AG10803 (cell line): ENCODE measurements at regions not wholly inside any gene's neighbourhood (a gene's known extent, or its start where the extent isn't known, plus 50 kb on each side); places are given as distances from the start of the nearest gene placed in this dataset.

ENCODE experiments used
- DNase-seq: peaks from one replicate; pipeline ENCODE4 v3.0.0; 2010; ENCODE audit warnings: low read depth
- H3K4me3 ChIP-seq: 2 replicates; pipeline ENCODE4 v1.5.1; 2011; ENCODE audit warnings: mild to moderate bottlenecking, low read length, control low read depth
- TF ChIP-seq, protein P1 (sequence below): conservative IDR thresholded peaks from 2 replicates; pipeline ENCODE4 v1.5.1; 2011; ENCODE audit warnings: mild to moderate bottlenecking, low read length, control low read depth, inconsistent platforms

DNA sequence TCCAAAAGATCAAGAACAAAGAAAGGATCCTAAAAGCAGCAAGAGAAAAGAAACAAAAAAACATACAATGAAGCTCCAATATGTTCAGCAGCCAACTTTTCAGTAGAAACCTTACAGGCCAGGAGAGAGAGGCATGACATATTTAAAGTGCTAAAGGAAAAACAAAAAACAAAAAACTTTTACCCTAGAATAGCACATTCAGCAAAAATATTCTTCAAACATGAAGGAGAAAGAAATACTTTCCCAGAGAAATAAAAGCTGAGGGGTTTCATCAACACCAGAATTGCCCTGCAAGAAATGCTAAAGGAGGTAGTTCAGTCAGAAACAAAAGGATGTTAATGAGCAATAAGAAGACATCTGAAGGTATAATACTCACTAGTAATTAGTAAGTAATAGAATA, 753.5 kb upstream of the POT1 start:
- no peak overlapping the region for H3K4me3 ChIP-seq
- TF ChIP-seq, protein P1, sequence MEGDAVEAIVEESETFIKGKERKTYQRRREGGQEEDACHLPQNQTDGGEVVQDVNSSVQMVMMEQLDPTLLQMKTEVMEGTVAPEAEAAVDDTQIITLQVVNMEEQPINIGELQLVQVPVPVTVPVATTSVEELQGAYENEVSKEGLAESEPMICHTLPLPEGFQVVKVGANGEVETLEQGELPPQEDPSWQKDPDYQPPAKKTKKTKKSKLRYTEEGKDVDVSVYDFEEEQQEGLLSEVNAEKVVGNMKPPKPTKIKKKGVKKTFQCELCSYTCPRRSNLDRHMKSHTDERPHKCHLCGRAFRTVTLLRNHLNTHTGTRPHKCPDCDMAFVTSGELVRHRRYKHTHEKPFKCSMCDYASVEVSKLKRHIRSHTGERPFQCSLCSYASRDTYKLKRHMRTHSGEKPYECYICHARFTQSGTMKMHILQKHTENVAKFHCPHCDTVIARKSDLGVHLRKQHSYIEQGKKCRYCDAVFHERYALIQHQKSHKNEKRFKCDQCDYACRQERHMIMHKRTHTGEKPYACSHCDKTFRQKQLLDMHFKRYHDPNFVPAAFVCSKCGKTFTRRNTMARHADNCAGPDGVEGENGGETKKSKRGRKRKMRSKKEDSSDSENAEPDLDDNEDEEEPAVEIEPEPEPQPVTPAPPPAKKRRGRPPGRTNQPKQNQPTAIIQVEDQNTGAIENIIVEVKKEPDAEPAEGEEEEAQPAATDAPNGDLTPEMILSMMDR, result no peak
- DNase-seq, result no peak

DNA sequence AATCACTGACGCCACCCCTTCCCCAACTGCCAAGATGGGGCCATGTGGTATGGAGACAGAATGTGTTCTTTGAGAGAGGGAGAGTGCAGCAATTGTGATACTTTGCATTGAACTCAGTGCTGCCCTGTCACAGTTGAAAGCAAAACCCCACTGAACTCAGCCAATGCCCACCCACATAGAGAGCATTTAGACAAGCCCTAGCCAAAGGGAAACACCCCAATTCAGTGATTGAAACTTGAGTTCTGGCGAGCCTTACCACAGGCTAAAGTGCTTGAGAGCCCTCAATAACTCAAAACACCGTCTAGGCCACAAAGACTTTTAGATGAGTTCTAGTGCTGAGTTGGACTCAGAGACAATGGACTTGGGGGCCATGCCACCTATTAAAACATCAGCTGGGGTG, 751.9 kb upstream of the POT1 start:
- DNase-seq, result no peak
- H3K4me3 ChIP-seq, result no peak overlapping the region
- TF ChIP-seq, protein P1, result no peak

DNA sequence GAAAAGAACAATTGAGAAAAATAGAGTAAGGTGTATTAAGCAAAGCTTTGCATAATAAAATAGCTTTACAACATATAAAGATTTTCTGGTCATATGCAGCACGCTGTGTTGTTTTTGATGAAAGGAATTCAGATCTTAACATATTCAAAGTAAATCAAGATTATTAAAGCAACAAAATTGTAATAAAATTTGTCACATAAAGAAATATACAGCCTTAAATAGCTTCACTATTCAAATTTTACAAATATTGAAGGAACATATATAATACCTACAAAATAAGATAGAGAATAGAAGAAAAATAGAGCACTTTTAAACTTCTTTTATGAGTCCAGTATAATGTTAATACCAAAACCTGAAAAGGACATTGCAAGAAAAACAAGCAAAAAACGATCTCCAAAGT, 749.1 kb upstream of the POT1 start:
- DNase-seq, result no peak
- TF ChIP-seq, protein P1, result no peak
- H3K4me3 ChIP-seq, result no peak overlapping the region

DNA sequence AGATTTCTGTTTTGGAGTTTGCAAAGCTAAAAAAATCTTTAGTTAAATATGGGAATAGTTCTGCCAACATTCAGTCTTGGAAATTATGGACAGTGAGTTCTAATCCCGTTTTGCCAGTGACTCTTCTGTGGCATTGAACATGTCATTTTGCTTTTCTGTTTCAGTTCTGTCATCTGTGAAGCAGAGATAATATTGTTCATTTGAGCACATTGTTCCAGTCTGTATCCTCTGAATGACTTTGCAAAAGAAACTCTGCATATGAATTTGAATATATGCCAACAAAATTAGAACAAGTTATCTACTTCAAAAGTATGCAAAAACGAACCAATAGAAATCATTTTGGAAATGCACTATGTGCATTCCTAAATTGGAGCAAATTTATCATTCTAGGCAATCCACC, 746.0 kb upstream of the POT1 start:
- no peak for DNase-seq
- TF ChIP-seq, protein P1, result no peak
- H3K4me3 ChIP-seq, result no peak overlapping the region

DNA sequence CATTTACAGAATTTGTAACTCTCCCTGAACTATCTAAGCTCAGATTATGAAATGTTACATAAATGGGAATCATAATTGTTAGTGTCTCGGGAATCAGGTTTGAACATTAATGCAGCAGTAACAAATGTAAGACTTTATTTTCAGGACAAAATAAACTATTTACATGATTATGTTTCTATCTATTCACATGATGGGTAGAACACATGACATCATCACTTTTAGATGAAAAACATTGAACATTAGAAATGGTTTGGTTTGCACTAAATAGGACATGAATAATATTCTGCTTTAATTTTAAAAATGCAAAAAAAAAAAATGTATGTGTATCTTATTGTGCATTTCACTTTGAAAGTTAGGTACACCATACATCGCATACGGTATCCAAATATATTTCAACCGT, 745.5 kb upstream of the POT1 start:
- DNase-seq, result no peak
- H3K4me3 ChIP-seq, result no peak overlapping the region
- TF ChIP-seq, protein P1, result no peak

- no peak for DNase-seq
- TF ChIP-seq, protein P1, result 0 out of 2 replicates have a peak, but pooled peaks have one; percentile 11
These were observed 741.4 kb upstream of the POT1 start for GRCh38 chr7:125670926-125671572.

GRCh38 chr7:125668321-125668993, 738.8 kb upstream of the POT1 start:
- H3K4me3 ChIP-seq, result no peak overlapping the region
- TF ChIP-seq, protein P1, result no peak
- no peak for DNase-seq

More at GRCh38 chr7:125670926-125671572, 741.4 kb upstream of the POT1 start:
- H3K4me3 ChIP-seq, result no peak overlapping the region
